ENCODE measurements at regions not wholly inside any gene's neighbourhood (a gene's known extent, or its start where the extent isn't known, plus 50 kb on each side); places are given as distances from the start of the nearest gene placed in this dataset.

GRCh38 chr2:41768310-41768709 lies 279.5 kb upstream of the PKDCC start:
- TF ChIP-seq CTCF (IDR thresholded peaks at IDR 0.05; ENCODE audit: insufficient read depth, missing control alignments) = no peak
- DNase-seq (ENCODE audit: insufficient read length, low spot score) (no peak), FAIRE-seq (no peak)

- no peak for TF ChIP-seq CTCF (IDR thresholded peaks at IDR 0.05; ENCODE audit: insufficient read depth, missing control alignments)
These were observed 276.1 kb upstream of the PKDCC start for GRCh38 chr2:41771710-41772109.

GRCh38 chr2:41772697-41773096 lies 275.1 kb upstream of the PKDCC start:
- no peak for FAIRE-seq
- no peak for TF ChIP-seq CTCF (IDR thresholded peaks at IDR 0.05; ENCODE audit: insufficient read depth, missing control alignments)

More at GRCh38 chr2:41771710-41772109, 276.1 kb upstream of the PKDCC start:
- no peak for DNase-seq (ENCODE audit: insufficient read length, low spot score)
- FAIRE-seq = no peak

GRCh38 chr2:41774011-41774605 lies 273.7 kb upstream of the PKDCC start:
- TF ChIP-seq CTCF (IDR thresholded peaks at IDR 0.05; ENCODE audit: insufficient read depth, missing control alignments) = no peak
- FAIRE-seq (peak; percentile 56), DNase-seq (ENCODE audit: insufficient read length, low spot score) (no peak)

More at GRCh38 chr2:41772697-41773096, 275.1 kb upstream of the PKDCC start:
- no peak for DNase-seq (ENCODE audit: insufficient read length, low spot score)

- DNase-seq (ENCODE audit: insufficient read length, low spot score) (no peak), FAIRE-seq (peak; percentile 44)
- TF ChIP-seq CTCF (IDR thresholded peaks at IDR 0.05; ENCODE audit: insufficient read depth, missing control alignments) = no peak
These were observed 272.3 kb upstream of the PKDCC start for GRCh38 chr2:41775366-41776025.

GRCh38 chr2:41779888-41780287 lies 267.9 kb upstream of the PKDCC start:
- TF ChIP-seq CTCF (IDR thresholded peaks at IDR 0.05; ENCODE audit: insufficient read depth, missing control alignments) = no peak
- DNase-seq (ENCODE audit: insufficient read length, low spot score) = no peak
- FAIRE-seq = no peak

Measured in D721Med (cell line).